Esophagus muscularis mucosa (tissue), 4 donors: ENCODE measurements at regions not wholly inside any gene's neighbourhood (a gene's known extent, or its start where the extent isn't known, plus 50 kb on each side); places are given as distances from the start of the nearest gene placed in this dataset.

Experiments used
- DNase-seq: peaks from one replicate; pipeline ENCODE4 v3.0.0-alpha.2; 2017; ENCODE audit errors: extremely low spot score
- H3K27ac ChIP-seq, 4 donors: fragments of 200-600 bp; sonication (generic); replicated peaks in 1 of 4; 1 replicate in 3 of 4; 2 replicates in 1 of 4; pipeline ENCODE4 v1.5.1; 2016 to 2019; ENCODE audit warnings: mild to moderate bottlenecking in 1 of 4
- H3K27me3 ChIP-seq, 4 donors: fragments of 200-600 bp; sonication (generic); one replicate each; pipeline versions ENCODE4 v1.5.1 to v1.6.0; 2016 to 2019
- H3K36me3 ChIP-seq, 4 donors: fragments of 200-600 bp; sonication (generic); one replicate each; pipeline ENCODE4 v1.5.1; 2016 to 2019
- H3K4me1 ChIP-seq, 4 donors: fragments of 200-600 bp; sonication (generic); one replicate each; pipeline ENCODE4 v1.5.1; 2016 to 2019
- H3K4me3 ChIP-seq, 4 donors: fragments of 200-600 bp; sonication (generic); 1 replicate in 2 of 4; 2 replicates in 2 of 4; pipeline ENCODE4 v1.5.1; 2016 to 2019; ENCODE audit warnings: mild to moderate bottlenecking in 4 of 4, moderate library complexity in 1 of 4
- H3K9me3 ChIP-seq, 4 donors: fragments of 200-600 bp; sonication (generic); 1 replicate in 3 of 4; 2 replicates in 1 of 4; pipeline ENCODE4 v1.5.1; 2016 to 2019
- CTCF ChIP-seq, 3 experiments: fragments of 200-600 bp in 2 of 3; fragments of 450-650 bp in 1 of 3; sonication (generic) in 2 of 3; IDR thresholded peaks; one replicate each; pipeline ENCODE4 v1.5.1; 2017 to 2019; ENCODE audit warnings: antibody characterized with exemption in 3 of 3, mild to moderate bottlenecking in 2 of 3, moderate library complexity in 1 of 3
- EP300 ChIP-seq: sonication (generic); formaldehyde crosslinking; IDR thresholded peaks from one replicate; pipeline ENCODE4 v1.6.1; 2017; ENCODE audit warnings: antibody characterized with exemption
- POLR2A ChIP-seq: fragments of 450-650 bp; IDR thresholded peaks from one replicate; pipeline ENCODE4 v1.6.1; 2017; ENCODE audit warnings: antibody characterized with exemption, moderate library complexity, mild to moderate bottlenecking, low read depth
- POLR2AphosphoS5 ChIP-seq, 2 donors: sonication (generic); formaldehyde crosslinking; IDR thresholded peaks; one replicate each; pipeline ENCODE4 v1.6.1; 2017; ENCODE audit warnings: antibody characterized with exemption in 2 of 2
- WGBS: methylation state at CpG from one replicate; pipeline ENCODE4 v1.1.5; 2018; 5-methylcytosine and 5-hydroxymethylcytosine counted together
- intact Hi-C: fragments of 100-400 bp; cut with DNase I; formaldehyde crosslinking; loops from one replicate; pipeline ENCODE4 v1.15.1; 2023

DNA sequence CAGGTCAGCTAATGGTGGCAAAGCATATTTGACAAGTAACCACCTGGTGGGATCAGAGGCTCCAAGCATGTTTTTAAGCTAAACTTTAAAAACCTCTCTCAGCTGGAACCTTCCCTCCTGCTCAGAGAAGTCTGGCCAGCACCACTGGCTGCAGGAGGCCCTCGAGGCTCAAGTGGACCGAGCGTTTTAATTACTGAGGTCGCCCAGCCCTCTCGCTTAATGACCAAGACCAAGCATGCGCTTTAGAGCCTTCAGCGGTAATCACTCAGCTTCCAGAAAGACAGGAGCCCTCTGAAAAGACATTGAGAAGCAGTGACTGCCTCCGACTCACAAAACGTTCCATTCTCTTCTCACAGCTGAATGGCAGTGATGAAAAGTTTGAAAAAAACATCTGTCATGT lies 383.4 kb upstream of the ADARB2 start:
- H3K27me3 ChIP-seq, result peaks cover 0 to 5% (median 0%) of the 10 kb centered on the region in 4 donors

DNA sequence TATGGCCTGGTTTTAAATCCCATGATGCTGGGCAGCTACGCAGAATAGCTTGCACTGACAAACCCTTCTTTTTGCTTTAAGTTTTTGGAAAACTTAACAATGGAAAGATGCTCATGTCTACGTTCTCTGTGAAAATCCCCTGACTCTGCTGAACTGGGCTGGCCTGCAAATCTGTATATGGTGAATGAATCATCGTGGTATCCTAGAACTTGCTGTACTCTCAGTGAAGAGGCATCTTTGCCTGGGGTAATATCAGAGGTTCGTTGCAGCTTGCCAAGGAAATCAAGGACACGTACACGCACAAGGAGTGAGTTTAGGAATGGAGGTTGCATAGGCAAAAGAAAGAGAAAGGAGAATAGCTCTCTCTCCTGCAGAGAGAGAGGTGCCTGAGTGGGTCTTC lies 382.0 kb upstream of the ADARB2 start:
- peak; percentile 64 for DNase-seq
- Histone ChIP-seq H3K9me3 (peaks cover 0 to 12% (median 4%) of the 10 kb centered on the region in 4 donors), H3K27me3 (peaks cover 0 to 5% (median 0%) of the 10 kb centered on the region in 4 donors), H3K36me3 (no peaks in the 10 kb centered on the region), H3K27ac (no peak overlapping the region), H3K4me3 (no peak overlapping the region), H3K4me1 (no peaks in the 10 kb centered on the region)
- intact Hi-C loops, result no loop called here
- 83% methylated on average over 6 of the region's 6 CpGs for WGBS
- TF ChIP-seq EP300 (no peak), CTCF (IDR thresholded peaks at IDR 0.05) (no peak), POLR2A (no peak), POLR2AphosphoS5 (IDR thresholded peaks at IDR 0.05) (no peak)

More for the DNA sequence above, 383.4 kb upstream of the ADARB2 start:
- 41% methylated on average over 9 of the region's 9 CpGs for WGBS
- intact Hi-C loops, result no loop called here
- Histone ChIP-seq H3K9me3 (peaks cover 0 to 12% (median 4%) of the 10 kb centered on the region in 4 donors), H3K27ac (no peak overlapping the region), H3K4me3 (no peak overlapping the region), H3K36me3 (no peaks in the 10 kb centered on the region), H3K4me1 (no peaks in the 10 kb centered on the region)
- TF ChIP-seq POLR2A, result no peak
- TF ChIP-seq EP300, result no peak
- no peak for TF ChIP-seq CTCF (IDR thresholded peaks at IDR 0.05)
- no peak for TF ChIP-seq POLR2AphosphoS5 (IDR thresholded peaks at IDR 0.05)
- DNase-seq, result peak; percentile 81

DNA sequence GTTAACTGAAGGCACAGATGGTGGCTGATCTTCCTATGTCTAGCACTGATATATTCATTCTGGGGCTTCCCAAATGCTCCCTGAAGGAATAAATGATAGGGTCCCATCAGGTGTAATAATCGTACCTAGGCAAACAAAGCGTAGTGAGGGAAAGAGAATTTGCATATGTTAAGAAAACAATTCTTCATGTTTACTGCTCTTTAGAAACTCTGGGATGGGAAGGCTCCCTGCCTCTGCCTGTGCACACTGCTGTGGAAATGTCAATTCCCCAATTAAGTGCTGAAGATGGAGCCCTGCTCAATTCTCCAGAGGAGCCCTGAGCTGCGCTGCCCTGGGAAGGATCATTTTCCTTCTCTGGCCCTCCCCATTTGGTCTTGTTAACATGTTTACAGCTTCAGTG lies 380.9 kb upstream of the ADARB2 start:
- H3K36me3 ChIP-seq, result no peaks in the 10 kb centered on the region
- H3K4me1 ChIP-seq, result no peaks in the 10 kb centered on the region
- 82% methylated on average over 3 of the region's 3 CpGs for WGBS
- H3K9me3 ChIP-seq, result peaks cover 0 to 12% (median 4%) of the 10 kb centered on the region in 4 donors
- DNase-seq, result peak; percentile 68
- TF ChIP-seq POLR2AphosphoS5 (IDR thresholded peaks at IDR 0.05) (no peak), CTCF (IDR thresholded peaks at IDR 0.05) (no peak), EP300 (no peak), POLR2A (no peak)
- H3K27ac ChIP-seq, result no peak overlapping the region
- peaks cover 0 to 5% (median 0%) of the 10 kb centered on the region in 4 donors for H3K27me3 ChIP-seq
- H3K4me3 ChIP-seq, result no peak overlapping the region
- intact Hi-C loops, result no loop called here

DNA sequence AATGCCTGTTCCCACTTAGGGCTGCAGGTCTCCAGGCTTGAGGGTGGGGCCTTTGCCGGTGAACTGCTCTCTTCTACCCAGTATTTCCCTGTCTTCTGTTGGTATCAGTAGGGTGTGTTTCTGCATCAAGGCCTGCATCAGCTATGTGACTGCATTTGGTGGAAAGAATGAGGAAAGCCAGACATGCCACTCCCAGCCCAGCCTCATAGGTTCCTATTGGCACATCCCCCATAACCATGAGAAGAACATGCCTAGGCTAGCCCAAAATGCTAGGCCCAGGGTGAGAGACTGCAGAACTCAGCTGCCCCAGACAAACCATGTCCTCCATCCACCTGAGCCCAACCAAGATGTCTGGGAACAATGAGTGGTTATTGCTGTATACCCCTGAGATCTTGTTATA lies 380.3 kb upstream of the ADARB2 start:
- Histone ChIP-seq H3K27ac (no peak overlapping the region), H3K36me3 (no peaks in the 10 kb centered on the region)

More for the DNA sequence above, 380.3 kb upstream of the ADARB2 start:
- TF ChIP-seq CTCF (IDR thresholded peaks at IDR 0.05), result no peak
- TF ChIP-seq POLR2A, result no peak
- TF ChIP-seq EP300, result no peak
- TF ChIP-seq POLR2AphosphoS5 (IDR thresholded peaks at IDR 0.05), result no peak
- no CpG with 5 or more reads among the region's 1 CpG for WGBS
- Histone ChIP-seq H3K4me3 (no peak overlapping the region), H3K27me3 (peaks cover 0 to 5% (median 0%) of the 10 kb centered on the region in 4 donors), H3K9me3 (peaks cover 0 to 12% (median 4%) of the 10 kb centered on the region in 4 donors), H3K4me1 (no peaks in the 10 kb centered on the region)
- peak; percentile 45 for DNase-seq
- intact Hi-C loops, result no loop called here
